Calu3 (cell line): ENCODE measurements at regions not wholly inside any gene's neighbourhood (a gene's known extent, or its start where the extent isn't known, plus 50 kb on each side); places are given as distances from the start of the nearest gene placed in this dataset.

ENCODE experiments used
- BruUV-seq: library from RNA; stranded (reverse); fragments of 400-500 nt; replicated peaks from 2 replicates; lab custom pipeline; 2021; lab: Mats Ljungman, UMichigan
- CTCF ChIA-PET: fragments of 300-600 bp; sonication (Branson Sonifier 250); formaldehyde crosslinking; loops from one replicate; lab custom pipeline; 2022; ENCODE audit warnings: antibody characterized with exemption; lab: Charles Lee
- DNase-seq: peaks from one replicate; pipeline ENCODE4 v3.0.0; 2022
- H3K27ac Mint-ChIP-seq: one replicate; pipeline ENCODE4 v1.8.0; 2022; ENCODE audit warnings: mixed read lengths; ENCODE audit not compliant: unreplicated experiment
- H3K27me3 Mint-ChIP-seq: one replicate; pipeline ENCODE4 v1.8.0; 2022; ENCODE audit warnings: mixed read lengths; ENCODE audit not compliant: unreplicated experiment
- H3K36me3 Mint-ChIP-seq: one replicate; pipeline ENCODE4 v1.8.0; 2022; ENCODE audit warnings: mild to moderate bottlenecking, moderate library complexity, mixed read lengths; ENCODE audit not compliant: insufficient read depth, unreplicated experiment
- H3K4me1 Mint-ChIP-seq: one replicate; pipeline ENCODE4 v1.8.0; 2022; ENCODE audit warnings: mild to moderate bottlenecking, low read depth, mixed read lengths; ENCODE audit not compliant: unreplicated experiment
- H3K4me3 Mint-ChIP-seq: one replicate; pipeline ENCODE4 v1.8.0; 2022; ENCODE audit warnings: mild to moderate bottlenecking, low read depth, moderate library complexity, mixed read lengths; ENCODE audit not compliant: unreplicated experiment
- H3K9me3 Mint-ChIP-seq: one replicate; pipeline ENCODE4 v1.8.0; 2022; ENCODE audit warnings: low read depth, mixed read lengths; ENCODE audit not compliant: unreplicated experiment
- intact Hi-C: fragments of 100-400 bp; cut with micrococcal nuclease; formaldehyde crosslinking; loops from one replicate; pipeline ENCODE4 v1.10.0; 2022; ENCODE audit not compliant: unreplicated experiment
- TF ChIP-seq, protein P1 (sequence below): fragments of 200-600 bp; IDR thresholded peaks from one replicate; pipeline ENCODE4 v1.8.0; 2022; ENCODE audit warnings: antibody characterized with exemption; ENCODE audit not compliant: unreplicated experiment

DNA sequence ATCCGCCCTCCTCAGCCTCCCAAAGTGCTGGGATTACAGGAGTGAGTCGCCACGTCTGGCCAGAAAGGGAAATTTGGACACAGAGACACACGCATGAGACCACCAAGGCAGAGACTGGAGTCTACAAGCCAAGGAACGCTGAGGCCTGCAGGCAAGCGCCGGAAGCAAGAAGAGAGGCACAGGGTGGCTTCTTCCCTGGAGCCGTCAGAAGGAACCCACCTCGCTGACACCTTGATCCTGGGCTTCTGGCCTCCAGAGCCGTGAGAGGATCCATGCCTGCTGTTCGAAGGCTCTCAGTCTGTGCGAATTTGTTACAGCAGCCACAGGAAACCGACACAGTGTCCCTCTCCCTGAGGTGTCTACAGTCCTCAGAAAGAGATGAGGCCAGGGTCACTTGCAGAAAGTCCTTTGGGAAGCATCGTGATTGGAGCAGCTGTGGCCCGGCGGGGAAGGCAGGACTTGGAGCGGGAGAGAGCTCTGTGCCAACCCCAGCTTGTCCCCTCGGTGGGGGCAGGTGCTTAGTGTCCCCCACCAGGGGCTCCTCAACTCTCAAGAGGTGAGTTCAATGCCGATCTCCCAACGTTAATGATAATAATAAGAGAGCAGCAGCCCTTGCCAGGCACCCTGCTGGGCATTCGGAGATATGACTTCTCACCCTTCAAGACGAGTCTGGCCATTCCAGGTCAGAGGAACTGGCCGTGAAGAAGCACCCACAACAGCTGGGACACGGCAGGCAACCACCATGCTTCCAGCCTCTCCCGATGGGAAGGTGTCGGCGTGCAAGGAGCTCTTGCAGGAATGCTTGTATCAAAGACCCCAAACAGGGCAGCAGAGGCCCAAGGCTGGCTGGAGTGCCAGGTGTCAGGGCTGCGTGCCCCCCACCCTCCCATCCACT, 68.4 kb upstream of the TNRC6C start:
- no peak overlapping the region for H3K4me3 Mint-ChIP-seq
- H3K4me1 Mint-ChIP-seq: peaks cover 23% of the 10 kb centered on the region
- H3K27me3 Mint-ChIP-seq: peaks cover 98% of the 10 kb centered on the region
- H3K9me3 Mint-ChIP-seq: no peaks in the 10 kb centered on the region
- TF ChIP-seq, protein P1, sequence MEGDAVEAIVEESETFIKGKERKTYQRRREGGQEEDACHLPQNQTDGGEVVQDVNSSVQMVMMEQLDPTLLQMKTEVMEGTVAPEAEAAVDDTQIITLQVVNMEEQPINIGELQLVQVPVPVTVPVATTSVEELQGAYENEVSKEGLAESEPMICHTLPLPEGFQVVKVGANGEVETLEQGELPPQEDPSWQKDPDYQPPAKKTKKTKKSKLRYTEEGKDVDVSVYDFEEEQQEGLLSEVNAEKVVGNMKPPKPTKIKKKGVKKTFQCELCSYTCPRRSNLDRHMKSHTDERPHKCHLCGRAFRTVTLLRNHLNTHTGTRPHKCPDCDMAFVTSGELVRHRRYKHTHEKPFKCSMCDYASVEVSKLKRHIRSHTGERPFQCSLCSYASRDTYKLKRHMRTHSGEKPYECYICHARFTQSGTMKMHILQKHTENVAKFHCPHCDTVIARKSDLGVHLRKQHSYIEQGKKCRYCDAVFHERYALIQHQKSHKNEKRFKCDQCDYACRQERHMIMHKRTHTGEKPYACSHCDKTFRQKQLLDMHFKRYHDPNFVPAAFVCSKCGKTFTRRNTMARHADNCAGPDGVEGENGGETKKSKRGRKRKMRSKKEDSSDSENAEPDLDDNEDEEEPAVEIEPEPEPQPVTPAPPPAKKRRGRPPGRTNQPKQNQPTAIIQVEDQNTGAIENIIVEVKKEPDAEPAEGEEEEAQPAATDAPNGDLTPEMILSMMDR: no peak
- CTCF ChIA-PET: no interaction called here
- H3K36me3 Mint-ChIP-seq: peaks cover 7% of the 10 kb centered on the region
- intact Hi-C loops: loop anchor here (5.0 kb wide), 1 partner anchor 48 kb away; no protein-coding TSS in a partner anchor
- DNase-seq: no peak
- no TSS peak for BruUV-seq
- no peak overlapping the region for H3K27ac Mint-ChIP-seq

DNA sequence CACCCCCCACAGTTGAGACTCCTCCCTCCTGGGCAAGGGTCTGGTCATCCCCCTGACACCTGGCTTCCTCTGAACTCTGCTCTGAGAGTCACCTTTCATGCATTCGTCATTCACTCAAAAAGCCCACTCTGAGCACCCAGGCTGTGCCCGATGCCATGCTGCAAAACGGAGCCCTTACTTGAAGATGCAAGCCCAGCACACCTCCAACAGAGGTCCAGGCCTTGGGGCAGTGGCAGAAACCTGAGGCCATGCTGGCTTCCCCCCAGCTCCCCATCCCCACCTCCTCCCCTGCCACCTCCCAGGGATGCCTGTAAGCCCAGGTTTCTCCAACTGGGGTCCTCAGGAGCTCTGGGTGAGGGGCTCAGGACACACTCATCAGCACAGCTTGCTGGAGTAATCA, 67.7 kb upstream of the TNRC6C start:
- no TSS peak for BruUV-seq
- peaks cover 7% of the 10 kb centered on the region for H3K36me3 Mint-ChIP-seq
- no peak overlapping the region for H3K27ac Mint-ChIP-seq
- CTCF ChIA-PET: no interaction called here
- DNase-seq: no peak
- H3K9me3 Mint-ChIP-seq: no peaks in the 10 kb centered on the region
- no peak overlapping the region for H3K4me3 Mint-ChIP-seq
- intact Hi-C loops: no loop called here
- TF ChIP-seq, protein P1: no peak
- H3K4me1 Mint-ChIP-seq: peaks cover 18% of the 10 kb centered on the region
- peaks cover 91% of the 10 kb centered on the region for H3K27me3 Mint-ChIP-seq

DNA sequence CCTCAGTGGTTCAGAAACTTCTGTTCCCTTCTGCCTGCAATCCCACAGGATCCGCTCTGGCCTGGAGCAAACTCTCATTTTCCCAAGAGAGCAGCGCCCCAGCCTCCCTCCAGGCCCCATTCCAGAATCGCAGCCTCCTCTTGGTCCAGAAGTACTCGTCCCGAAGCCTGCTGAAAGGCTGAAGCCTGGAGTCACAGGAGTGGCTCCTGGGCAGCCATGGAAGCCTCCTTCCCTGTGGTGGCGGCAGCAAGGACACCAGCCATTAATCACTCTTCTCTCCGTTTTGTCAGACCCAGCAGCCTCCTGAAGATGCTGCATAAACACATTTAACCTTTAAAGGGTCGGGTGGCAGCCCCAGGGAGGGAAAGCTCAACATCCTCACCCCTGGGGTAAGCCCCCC, 66.9 kb upstream of the TNRC6C start:
- Mint-ChIP-seq H3K9me3 (no peaks in the 10 kb centered on the region), H3K4me1 (peaks cover 10% of the 10 kb centered on the region), H3K27ac (no peak overlapping the region), H3K4me3 (no peak overlapping the region), H3K27me3 (peaks cover 84% of the 10 kb centered on the region), H3K36me3 (peaks cover 3% of the 10 kb centered on the region)
- no peak for DNase-seq
- TF ChIP-seq, protein P1: no peak
- no TSS peak for BruUV-seq
- intact Hi-C loops: no loop called here
- CTCF ChIA-PET: no interaction called here

DNA sequence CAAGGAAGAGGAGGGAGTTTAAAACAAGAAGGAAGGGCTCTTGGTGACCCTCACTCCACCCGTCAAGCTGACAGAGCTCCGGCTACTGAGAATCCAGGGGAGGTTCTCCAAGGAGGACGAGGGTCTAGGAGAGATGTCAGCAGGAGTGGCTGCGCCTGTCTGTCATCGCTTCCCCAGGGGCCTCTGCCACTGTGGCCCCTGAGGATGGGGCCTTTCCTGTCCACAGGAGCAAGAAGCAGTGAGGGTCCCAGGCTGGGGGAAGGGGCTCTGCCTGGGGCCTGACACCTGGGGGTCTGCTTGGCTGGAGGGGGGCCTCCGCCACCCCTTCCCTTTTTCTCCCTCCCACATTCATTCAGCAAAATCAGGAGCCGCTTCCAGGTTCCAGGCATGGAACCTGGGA, 66.5 kb upstream of the TNRC6C start:
- H3K27ac Mint-ChIP-seq: no peak overlapping the region
- CTCF ChIA-PET: no interaction called here

More for the DNA sequence above, 66.5 kb upstream of the TNRC6C start:
- TF ChIP-seq, protein P1: no peak
- no TSS peak for BruUV-seq
- H3K4me1 Mint-ChIP-seq: peaks cover 6% of the 10 kb centered on the region
- peaks cover 84% of the 10 kb centered on the region for H3K27me3 Mint-ChIP-seq
- no peak overlapping the region for H3K4me3 Mint-ChIP-seq
- intact Hi-C loops: no loop called here
- peaks cover 3% of the 10 kb centered on the region for H3K36me3 Mint-ChIP-seq
- DNase-seq: no peak
- H3K9me3 Mint-ChIP-seq: no peaks in the 10 kb centered on the region
